Activated naive CD4-positive, alpha-beta T cell treated with Interleukin-2 at 50 U/mL for 16 hours (primary cell): ENCODE measurements at regions not wholly inside any gene's neighbourhood (a gene's known extent, or its start where the extent isn't known, plus 50 kb on each side); places are given as distances from the start of the nearest gene placed in this dataset.
"Not testable (repeated sequence)": the region's sequence is repeated elsewhere in the genome, so short reads cannot be mapped to it uniquely, and the experiment has no call there.

Source experiments
- DNase-seq: peaks from one replicate; pipeline ENCODE4 v3.0.0-alpha.2; 2020

DNA sequence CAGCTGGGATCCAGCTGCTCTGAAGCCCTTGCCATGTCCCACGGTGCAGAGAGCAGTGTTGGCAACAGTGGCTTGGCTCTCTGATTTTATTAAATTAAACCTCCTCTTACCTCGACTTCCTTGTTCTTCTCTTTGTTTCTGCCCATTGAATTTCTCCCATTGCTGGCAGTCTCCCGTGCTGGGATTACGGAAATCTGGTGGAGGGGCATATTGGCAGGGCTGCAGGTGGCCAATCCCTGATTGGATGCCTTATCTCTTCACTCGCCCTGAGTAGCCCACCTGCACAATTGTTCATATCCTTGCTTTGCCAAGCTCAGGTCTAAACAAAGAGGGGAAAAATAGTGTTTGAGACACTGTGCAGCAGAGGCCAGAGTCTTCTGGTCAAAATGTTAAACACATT lies 493.9 kb downstream of the TMA16 start:
- no peak for DNase-seq

DNA sequence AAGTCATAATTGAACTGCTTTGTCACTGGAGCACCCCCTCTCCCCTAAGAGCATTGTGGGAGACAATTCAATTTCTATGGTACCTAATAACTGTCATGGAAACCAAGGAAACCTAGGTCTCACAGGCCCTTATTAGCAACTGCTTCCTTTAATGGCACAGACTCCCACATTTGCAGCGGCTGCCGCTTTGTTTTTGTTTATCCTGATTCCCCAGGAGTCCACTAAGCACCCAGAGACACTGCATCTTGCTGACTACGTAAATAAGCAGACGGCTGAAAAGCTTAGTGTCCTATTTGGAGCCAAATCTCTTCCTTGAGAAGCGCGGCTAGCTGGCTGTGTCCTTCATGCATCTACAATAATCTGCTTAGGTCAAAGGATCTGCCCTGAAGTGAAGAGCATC lies 494.4 kb downstream of the TMA16 start:
- no peak for DNase-seq

DNA sequence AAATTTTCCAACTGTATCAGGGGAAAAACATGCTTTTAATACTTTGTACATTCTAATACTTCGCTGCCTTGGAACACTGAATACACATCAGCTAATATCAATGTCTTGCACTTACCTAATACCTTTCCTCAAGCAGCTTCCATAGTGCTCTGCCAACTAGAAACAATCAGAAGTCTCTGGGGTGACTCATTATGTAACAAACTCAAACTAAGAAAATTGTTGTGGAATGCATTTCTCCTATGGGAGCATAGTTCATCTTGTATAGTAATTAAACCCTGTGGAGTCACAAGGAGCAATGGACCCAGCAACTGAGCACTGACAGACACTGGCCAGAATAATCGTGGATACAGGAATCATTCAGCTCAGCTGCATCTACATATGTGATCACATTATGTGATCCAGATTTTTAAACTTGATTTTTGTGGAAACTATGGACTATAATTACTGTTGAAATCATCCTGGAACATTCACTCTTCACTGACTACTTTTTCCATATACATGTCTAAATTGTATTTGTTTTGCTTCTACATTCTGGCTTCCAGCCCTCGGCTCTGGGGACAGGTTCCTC lies 496.9 kb downstream of the TMA16 start:
- DNase-seq, result no peak

DNA sequence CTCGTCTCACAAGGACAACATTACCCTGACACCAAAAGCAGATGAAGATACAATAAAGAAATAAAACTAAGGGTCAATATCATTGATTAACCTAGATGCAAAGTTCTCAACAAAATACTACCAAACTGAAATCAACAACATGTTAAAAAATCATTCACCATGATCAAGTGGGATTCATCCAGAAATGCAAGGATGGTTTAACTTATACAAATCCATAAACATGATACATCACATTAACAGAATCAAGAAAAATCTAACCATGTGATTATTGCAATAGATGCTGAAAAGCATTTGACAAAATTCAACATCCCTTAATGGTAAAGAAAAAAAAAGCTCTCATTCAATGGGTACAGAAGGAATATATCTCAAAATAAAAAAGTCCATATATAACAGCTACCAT lies 514.9 kb downstream of the TMA16 start:
- DNase-seq, result no peak

DNA sequence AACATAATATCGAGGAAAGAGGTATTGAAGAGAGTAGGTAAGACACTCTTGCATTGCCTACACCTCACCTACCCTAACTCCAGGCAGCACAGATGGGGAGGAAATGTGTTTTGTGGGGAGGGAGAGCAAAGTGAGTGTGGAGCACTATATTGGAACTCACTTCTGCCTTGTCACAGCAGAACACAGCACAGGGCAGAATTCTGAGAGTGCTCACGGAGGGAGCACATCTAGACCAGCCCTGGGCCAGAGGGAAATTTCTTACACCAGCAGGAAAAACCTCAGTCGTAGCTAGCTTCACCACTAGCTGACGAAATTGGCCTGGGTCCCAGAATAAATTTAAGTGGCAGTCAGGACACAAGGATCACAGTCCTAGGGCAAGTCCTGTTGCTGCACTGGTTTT lies 517.3 kb downstream of the TMA16 start:
- DNase-seq, result no peak

DNA sequence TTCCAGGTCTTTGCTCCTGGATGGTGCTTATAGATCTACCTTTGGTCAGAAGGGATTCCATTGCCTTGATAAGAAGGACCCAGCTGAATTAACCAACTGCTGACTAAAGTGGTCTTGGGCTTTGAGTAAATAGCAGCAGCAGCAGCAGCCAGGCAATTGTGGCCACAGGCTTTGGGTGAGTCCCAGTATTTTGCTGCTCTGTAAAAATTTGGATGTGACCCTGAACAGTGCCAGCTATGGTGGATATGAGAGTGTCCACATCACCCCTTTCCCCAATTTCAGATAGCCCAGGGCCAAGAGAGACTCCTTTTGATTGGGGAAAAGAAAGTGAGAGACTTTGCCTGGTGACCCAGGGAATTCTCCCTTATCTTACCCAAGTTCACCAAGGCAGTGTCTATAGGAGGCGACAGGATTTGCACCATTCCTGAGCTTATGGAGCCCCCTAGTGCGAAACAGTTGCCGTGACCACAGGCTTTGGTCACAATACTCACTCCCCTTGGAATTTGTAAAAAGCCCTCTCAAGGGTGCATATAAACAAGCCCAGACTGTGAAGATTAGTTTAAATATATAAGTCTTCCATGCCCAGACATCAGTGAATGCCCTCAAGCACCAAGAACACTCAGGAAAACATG lies 518.0 kb downstream of the TMA16 start:
- DNase-seq, result peak; percentile 7

DNA sequence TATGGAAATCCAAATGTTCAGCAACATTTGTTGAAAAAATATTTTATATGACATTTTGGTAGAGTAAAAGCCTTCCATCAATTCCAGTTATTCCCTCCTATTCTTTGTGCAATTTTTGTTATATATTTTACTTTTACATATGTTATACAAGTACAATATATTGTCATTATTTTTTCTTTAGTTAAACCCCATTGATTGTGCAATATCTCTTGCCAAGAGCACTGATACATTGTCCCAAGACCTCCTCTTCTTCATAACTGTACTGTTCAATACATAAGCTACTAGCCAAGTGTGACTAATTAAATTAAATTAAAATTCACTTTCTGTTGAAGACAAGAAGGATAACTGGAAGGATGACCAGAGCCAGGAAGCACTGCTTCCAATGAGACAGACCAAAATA lies 527.5 kb downstream of the TMA16 start:
- DNase-seq, result no peak

- DNase-seq, result no peak
Measured at GRCh38 chr4:164023214-164023613, 528.7 kb downstream of the TMA16 start.

DNA sequence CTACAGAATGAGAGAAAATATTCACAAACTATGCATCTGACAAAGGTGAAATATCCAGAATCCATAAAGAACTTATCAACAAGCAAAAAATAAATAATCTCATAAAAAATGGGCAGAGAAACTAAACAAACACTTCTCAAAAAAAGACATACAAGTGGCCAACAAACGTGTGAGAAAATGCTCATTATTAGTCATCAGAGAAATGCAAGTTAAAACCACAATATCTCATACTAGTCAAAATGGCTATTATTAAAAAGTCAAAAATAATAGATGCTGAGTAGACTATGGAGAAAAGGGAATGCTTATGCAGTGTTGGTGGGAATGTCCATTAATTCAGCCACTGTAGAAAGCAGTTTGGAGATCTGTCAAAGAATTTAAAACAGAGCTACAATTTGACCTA lies 533.3 kb downstream of the TMA16 start:
- no peak for DNase-seq

- DNase-seq, result no peak
Measured at GRCh38 chr4:164039482-164039881, 545.0 kb downstream of the TMA16 start.

- DNase-seq, result no peak
Measured at GRCh38 chr4:164056426-164057142, 562.1 kb downstream of the TMA16 start.

DNA sequence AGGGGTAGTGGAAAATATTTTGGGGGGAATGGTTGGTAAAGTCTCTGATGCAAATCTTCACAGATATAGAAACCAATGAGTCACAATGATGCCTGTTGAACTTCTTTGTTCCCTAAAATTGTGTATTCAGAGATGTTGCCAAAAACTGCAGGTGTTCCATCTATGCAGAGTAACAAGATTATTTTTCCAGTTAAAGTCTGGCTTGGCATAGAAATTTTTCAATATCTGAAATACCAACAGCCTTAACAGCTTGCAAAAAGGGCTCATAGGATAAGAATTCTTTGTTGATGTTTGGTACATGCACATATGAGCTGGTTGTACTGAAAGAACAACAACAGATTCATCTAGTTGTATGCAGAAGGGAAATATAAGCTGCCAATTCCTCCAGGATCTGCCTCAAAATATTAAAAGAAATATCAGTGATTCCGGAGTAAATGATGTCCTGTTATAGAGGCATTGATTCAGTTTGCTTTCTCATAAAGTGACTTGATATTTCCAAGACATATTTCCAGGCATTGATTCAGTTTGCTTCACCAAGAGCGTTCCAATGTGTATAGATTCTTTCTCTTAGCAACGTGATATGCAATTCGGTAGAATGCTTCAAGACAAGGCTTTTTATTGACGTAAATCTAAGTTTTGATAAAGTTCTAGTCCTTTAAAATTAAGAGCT lies 564.4 kb downstream of the TMA16 start:
- DNase-seq, result no peak

DNA sequence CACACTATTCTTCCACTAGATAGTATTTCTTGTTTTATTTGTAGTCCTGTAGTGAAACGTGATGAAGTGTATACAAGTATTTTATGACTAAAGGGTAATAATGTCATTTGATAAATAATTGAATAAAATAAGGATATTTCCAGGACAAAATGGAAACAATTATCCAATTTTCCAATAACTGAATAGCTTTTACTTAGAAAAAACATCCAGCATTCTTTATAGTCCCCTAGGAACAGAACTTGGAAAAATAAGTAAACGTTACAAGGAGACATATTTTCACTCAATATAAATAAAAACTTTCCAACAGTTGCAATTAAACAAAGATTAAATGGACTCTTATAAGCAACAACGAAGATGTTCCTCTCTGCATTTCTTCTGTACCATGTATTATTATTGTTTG lies 566.0 kb downstream of the TMA16 start:
- DNase-seq, result no peak

- DNase-seq, result no peak
Measured at GRCh38 chr4:164068392-164068791, 573.9 kb downstream of the TMA16 start.

- DNase-seq, result no peak
Measured at GRCh38 chr4:164070625-164071024, 576.1 kb downstream of the TMA16 start.

GRCh38 chr4:164081371-164081770 lies 586.9 kb downstream of the TMA16 start:
- no peak for DNase-seq

- DNase-seq, result no peak
Measured at GRCh38 chr4:164081801-164082200, 587.3 kb downstream of the TMA16 start.

DNA sequence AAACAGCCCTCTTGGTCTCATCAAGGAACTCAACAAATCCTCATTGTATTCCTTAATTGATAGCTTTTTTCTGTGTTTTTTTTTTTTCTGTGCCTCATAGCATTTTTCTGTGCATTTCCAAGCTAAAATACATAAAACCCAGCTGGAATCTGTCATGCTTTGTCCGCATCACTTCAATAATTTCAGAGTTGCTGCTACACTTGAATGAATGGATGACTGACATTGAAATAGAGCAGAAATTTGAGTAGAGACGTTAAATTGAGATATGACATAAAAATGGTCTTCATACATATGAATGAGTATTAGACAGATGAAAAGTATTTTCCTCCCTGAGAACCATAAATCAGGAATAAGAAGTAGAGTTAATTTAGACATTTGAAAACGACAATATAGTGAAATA lies 593.2 kb downstream of the TMA16 start:
- no peak for DNase-seq

DNA sequence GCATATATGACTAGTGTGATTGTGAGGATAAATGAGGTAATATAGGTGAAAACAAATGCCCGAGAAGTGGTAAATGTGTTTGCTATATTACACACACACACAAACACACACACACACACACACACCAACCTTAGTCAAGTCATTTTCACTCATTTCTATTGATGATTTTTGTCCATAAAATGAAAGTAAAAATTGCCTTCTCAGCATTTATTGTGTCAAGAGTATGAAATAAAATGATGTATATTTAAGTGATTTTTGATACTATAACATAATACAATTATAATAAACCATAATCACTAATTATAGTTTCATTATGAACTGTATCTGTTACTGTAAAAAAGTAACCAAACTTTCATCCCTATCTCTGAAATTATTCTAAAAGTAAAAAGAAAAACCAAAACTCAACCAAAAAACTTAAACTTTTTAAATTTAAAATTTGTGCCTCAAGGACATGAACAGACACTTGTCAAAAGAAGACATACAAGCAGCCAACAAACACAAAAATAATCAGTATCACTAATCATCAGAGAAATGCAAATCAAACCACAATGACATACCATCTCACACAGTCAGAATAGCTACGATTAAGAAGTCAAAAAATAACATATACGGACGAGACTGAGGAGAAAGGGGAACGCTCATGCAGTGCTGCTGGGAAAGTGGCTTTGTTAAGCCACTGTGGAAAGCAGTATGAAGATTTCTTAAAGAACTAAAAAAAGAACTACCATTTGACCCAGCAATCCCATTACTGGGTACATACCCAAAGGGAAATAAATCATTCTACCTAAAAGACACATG lies 601.0 kb downstream of the TMA16 start:
- no peak for DNase-seq

DNA sequence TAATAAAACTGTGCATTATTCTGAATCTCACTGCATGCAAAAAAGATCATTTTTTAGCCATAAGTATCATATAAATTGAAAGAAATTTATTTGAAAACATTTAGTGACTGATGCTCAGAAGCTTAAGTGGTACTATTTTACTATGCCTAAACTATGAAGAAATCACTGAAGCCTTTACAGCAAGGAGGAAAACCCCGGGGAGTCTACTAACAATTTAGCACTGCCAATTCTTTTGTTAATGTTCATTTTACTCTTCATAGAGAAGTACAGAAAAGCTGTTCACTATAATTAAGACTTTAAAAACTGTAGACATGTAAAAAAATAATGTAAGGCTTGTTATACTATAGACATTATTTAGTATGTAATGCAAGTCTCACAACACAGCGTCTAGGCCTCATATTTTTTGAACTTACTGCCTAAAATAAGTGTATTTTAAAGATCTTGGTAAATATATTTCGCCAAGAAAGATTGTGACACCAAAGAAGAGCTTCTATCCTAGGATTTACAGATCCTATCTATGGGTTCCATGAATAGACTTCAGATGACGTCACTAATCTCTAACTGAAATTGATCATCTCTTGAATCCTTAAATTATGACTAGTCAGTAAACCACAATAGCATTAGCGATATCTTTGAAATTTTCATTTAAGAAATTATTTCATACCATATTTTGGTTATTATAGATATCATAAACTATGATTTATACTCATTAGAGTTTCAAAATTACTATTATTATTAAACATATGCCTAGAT lies 602.5 kb downstream of the TMA16 start:
- DNase-seq, result no peak

DNA sequence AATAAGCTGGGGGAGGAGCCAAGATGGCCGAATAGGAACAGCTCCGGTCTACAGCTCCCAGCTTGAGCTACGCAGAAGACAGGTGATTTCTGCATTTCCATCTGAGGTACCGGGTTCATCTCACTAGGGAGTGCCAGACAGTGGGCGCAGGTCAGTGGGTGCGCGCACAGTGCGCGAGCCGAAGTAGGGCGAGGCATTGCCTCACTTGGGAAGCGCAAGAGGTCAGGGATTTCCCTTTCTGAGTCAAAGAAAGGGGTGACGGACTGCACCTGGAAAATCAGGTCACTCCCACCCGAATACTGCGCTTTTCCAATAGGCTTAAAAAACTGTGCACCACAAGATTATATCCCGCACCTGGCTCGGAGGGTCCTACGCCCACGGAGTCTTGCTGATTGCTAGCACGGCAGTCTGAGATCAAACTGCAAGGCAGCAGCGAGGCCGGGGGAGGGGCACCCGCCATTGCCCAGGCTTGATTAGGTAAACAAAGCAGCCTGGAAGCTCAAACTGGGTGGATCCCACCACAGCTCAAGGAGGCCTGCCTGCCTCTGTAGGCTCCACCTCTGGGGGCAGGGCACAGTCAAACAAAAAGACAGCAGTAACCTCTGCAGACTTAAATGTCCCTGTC lies 606.4 kb downstream of the TMA16 start:
- not testable (repeated sequence) for DNase-seq

- no peak for DNase-seq
Measured at GRCh38 chr4:164108971-164109370, 614.5 kb downstream of the TMA16 start.
